Trophoblast cell (in vitro differentiated cells and primary cell): ENCODE measurements at regions not wholly inside any gene's neighbourhood (a gene's known extent, or its start where the extent isn't known, plus 50 kb on each side); places are given as distances from the start of the nearest gene placed in this dataset.

Experiments
- DNase-seq, 2 donors: peaks; one replicate each; pipeline ENCODE4 v3.0.0-alpha.2; 2016
- H2AFZ ChIP-seq: 2 replicates; pipeline ENCODE4 v1.6.1; 2013; ENCODE audit warnings: low read length, moderate library complexity, mild to moderate bottlenecking; ENCODE audit not compliant: insufficient read depth, poor library complexity
- H2AK5ac ChIP-seq: 2 replicates; pipeline ENCODE4 v1.6.1; 2013; ENCODE audit warnings: mild to moderate bottlenecking, low read length
- H2BK120ac ChIP-seq: 2 replicates; pipeline ENCODE4 v1.6.1; 2013; ENCODE audit warnings: low read length, mild to moderate bottlenecking, moderate library complexity; ENCODE audit not compliant: insufficient read depth, poor library complexity
- H2BK12ac ChIP-seq: 2 replicates; pipeline ENCODE4 v1.6.1; 2013; ENCODE audit warnings: mild to moderate bottlenecking, low read length, moderate library complexity
- H2BK5ac ChIP-seq: 2 replicates; pipeline ENCODE4 v1.6.1; 2013; ENCODE audit warnings: low read length, low read depth, moderate library complexity, mild to moderate bottlenecking; ENCODE audit not compliant: poor library complexity
- H3K14ac ChIP-seq: 2 replicates; pipeline ENCODE4 v1.6.1; 2013; ENCODE audit warnings: mild to moderate bottlenecking, low read length
- H3K18ac ChIP-seq: 2 replicates; pipeline ENCODE4 v1.6.1; 2013; ENCODE audit warnings: mild to moderate bottlenecking, low read length
- H3K23ac ChIP-seq: 2 replicates; pipeline ENCODE4 v1.6.1; 2013; ENCODE audit warnings: low read length
- H3K27ac ChIP-seq: 2 replicates; pipeline ENCODE4 v1.5.1; 2013; ENCODE audit warnings: low read depth, mild to moderate bottlenecking, inconsistent platforms, low read length, moderate library complexity
- H3K27me3 ChIP-seq: 2 replicates; pipeline ENCODE4 v1.6.1; 2013; ENCODE audit warnings: inconsistent platforms, mild to moderate bottlenecking, low read length, moderate library complexity; ENCODE audit not compliant: insufficient read depth
- H3K36me3 ChIP-seq, 2 experiments: 1 replicate in 1 of 2; 2 replicates in 1 of 2; pipeline ENCODE4 v1.6.1; 2013; ENCODE audit warnings: low read length in 2 of 2, mild to moderate bottlenecking in 2 of 2, moderate library complexity in 1 of 2; ENCODE audit not compliant: insufficient read depth in 2 of 2, control insufficient read depth in 1 of 2
- H3K4ac ChIP-seq: 2 replicates; pipeline ENCODE4 v1.6.1; 2013; ENCODE audit warnings: low read depth, mild to moderate bottlenecking, low read length, moderate library complexity
- H3K4me1 ChIP-seq, 2 experiments: 1 replicate in 1 of 2; 2 replicates in 1 of 2; pipeline ENCODE4 v1.6.1; 2013; ENCODE audit warnings: low read length in 2 of 2, mild to moderate bottlenecking in 2 of 2, moderate library complexity in 1 of 2; ENCODE audit not compliant: insufficient read depth in 2 of 2, control insufficient read depth in 1 of 2
- H3K4me2 ChIP-seq: 2 replicates; pipeline ENCODE4 v1.6.1; 2013; ENCODE audit warnings: inconsistent platforms, mild to moderate bottlenecking, low read length, moderate library complexity
- H3K4me3 ChIP-seq: 2 replicates; pipeline ENCODE4 v1.5.1; 2013; ENCODE audit warnings: mild to moderate bottlenecking, low read depth, low read length, inconsistent platforms
- H3K79me1 ChIP-seq: one replicate; pipeline ENCODE4 v1.6.1; 2013; ENCODE audit warnings: low read length
- H3K79me2 ChIP-seq: 2 replicates; pipeline ENCODE4 v1.6.1; 2013; ENCODE audit warnings: low read length, mild to moderate bottlenecking; ENCODE audit not compliant: control insufficient read depth, insufficient read depth, poor library complexity
- H3K9ac ChIP-seq: 2 replicates; pipeline ENCODE4 v1.6.1; 2013; ENCODE audit warnings: mild to moderate bottlenecking, low read length
- H3K9me3 ChIP-seq: 2 replicates; pipeline ENCODE4 v1.6.1; 2013; ENCODE audit warnings: low read depth, mild to moderate bottlenecking, control low read depth, inconsistent platforms, low read length; ENCODE audit not compliant: insufficient read depth
- H4K12ac ChIP-seq: 2 replicates; pipeline ENCODE4 v1.6.1; 2013; ENCODE audit warnings: low read depth, mild to moderate bottlenecking, low read length, moderate library complexity
- H4K8ac ChIP-seq: 2 replicates; pipeline ENCODE4 v1.6.1; 2013; ENCODE audit warnings: low read depth, mild to moderate bottlenecking, low read length, moderate library complexity
- H4K91ac ChIP-seq: one replicate; pipeline ENCODE4 v1.6.1; 2013; ENCODE audit warnings: low read depth, mild to moderate bottlenecking, low read length, moderate library complexity
- WGBS: extraction: QIAGEN DNeasy Blood & Tissue Kit; methylation state at CpG from one replicate; pipeline ENCODE4 v1.1.7; 2013; ENCODE audit warnings: missing lambda C conversion rate; ENCODE audit not compliant: insufficient read length, insufficient coverage; ENCODE audit errors: extremely low coverage; 5-methylcytosine and 5-hydroxymethylcytosine counted together

GRCh38 chr6:47159763-47160162, 117.6 kb upstream of the ADGRF1 start:
- Histone ChIP-seq H3K4me1 (no peaks in the 10 kb centered on the region), H4K8ac (no peak overlapping the region), H3K27me3 (no peaks in the 10 kb centered on the region), H3K9ac (no peak overlapping the region), H3K79me2 (no peaks in the 10 kb centered on the region), H4K12ac (no peak overlapping the region), H2BK5ac (no peak overlapping the region), H3K4me3 (no peak overlapping the region), H2AK5ac (no peak overlapping the region), H3K36me3 (no peaks in the 10 kb centered on the region), H3K27ac (no peak overlapping the region), H3K9me3 (no peaks in the 10 kb centered on the region), H4K91ac (no peak overlapping the region), H3K18ac (no peak overlapping the region), H3K4ac (no peak overlapping the region), H3K4me2 (no peak overlapping the region), H2BK12ac (no peak overlapping the region), H3K79me1 (peaks cover 5% of the 10 kb centered on the region), H3K23ac (no peak overlapping the region), H2AFZ (no peak overlapping the region), H3K14ac (no peak overlapping the region), H2BK120ac (no peak overlapping the region)
- DNase-seq, result no peak
- no CpG with 5 or more reads among the region's 5 CpGs for WGBS

- no peak overlapping the region for H3K27ac ChIP-seq
- H3K36me3 ChIP-seq, result no peaks in the 10 kb centered on the region
- H3K4ac ChIP-seq, result no peak overlapping the region
- no peak overlapping the region for H3K14ac ChIP-seq
- peaks cover 4% of the 10 kb centered on the region in 2 experiments for H3K4me1 ChIP-seq
- no peaks in the 10 kb centered on the region for H3K9me3 ChIP-seq
- no peaks in the 10 kb centered on the region for H3K79me2 ChIP-seq
- no CpG with 5 or more reads among the region's 2 CpGs for WGBS
- H4K91ac ChIP-seq, result no peak overlapping the region
- no peak overlapping the region for H2AK5ac ChIP-seq
- no peak overlapping the region for H3K23ac ChIP-seq
- no peak for DNase-seq
- H3K4me2 ChIP-seq, result no peak overlapping the region
- H2BK5ac ChIP-seq, result no peak overlapping the region
- no peak overlapping the region for H2BK12ac ChIP-seq
- no peak overlapping the region for H4K12ac ChIP-seq
- no peak overlapping the region for H3K4me3 ChIP-seq
- H2AFZ ChIP-seq, result no peak overlapping the region
- no peak overlapping the region for H2BK120ac ChIP-seq
- no peak overlapping the region for H3K18ac ChIP-seq
- H4K8ac ChIP-seq, result no peak overlapping the region
- no peaks in the 10 kb centered on the region for H3K27me3 ChIP-seq
- no peak overlapping the region for H3K9ac ChIP-seq
- peaks cover 11% of the 10 kb centered on the region for H3K79me1 ChIP-seq
Measured at GRCh38 chr6:47157653-47158219, 115.6 kb upstream of the ADGRF1 start.

- no peaks in the 10 kb centered on the region for H3K36me3 ChIP-seq
- no peak overlapping the region for H3K23ac ChIP-seq
- no peak overlapping the region for H3K4ac ChIP-seq
- H3K27me3 ChIP-seq, result no peaks in the 10 kb centered on the region
- DNase-seq, result no peak
- no peak overlapping the region for H3K4me2 ChIP-seq
- no peak overlapping the region for H4K8ac ChIP-seq
- WGBS, result no CpG with 5 or more reads among the region's 1 CpG
- H3K27ac ChIP-seq, result no peak overlapping the region
- no peak overlapping the region for H4K12ac ChIP-seq
- H3K4me3 ChIP-seq, result no peak overlapping the region
- no peak overlapping the region for H4K91ac ChIP-seq
- H3K79me2 ChIP-seq, result no peaks in the 10 kb centered on the region
- no peak overlapping the region for H2BK5ac ChIP-seq
- no peaks in the 10 kb centered on the region for H3K9me3 ChIP-seq
- no peak overlapping the region for H3K18ac ChIP-seq
- no peak overlapping the region for H2AFZ ChIP-seq
- H3K4me1 ChIP-seq, result peaks cover 6% of the 10 kb centered on the region in 2 experiments
- H2AK5ac ChIP-seq, result no peak overlapping the region
- H3K14ac ChIP-seq, result no peak overlapping the region
- H2BK120ac ChIP-seq, result no peak overlapping the region
- no peak overlapping the region for H3K9ac ChIP-seq
- H2BK12ac ChIP-seq, result peak overlapping the region; percentile 80
- peaks cover 13% of the 10 kb centered on the region for H3K79me1 ChIP-seq
Measured at GRCh38 chr6:47157063-47157462, 114.9 kb upstream of the ADGRF1 start.

- H3K4ac ChIP-seq, result no peak overlapping the region
- no peak overlapping the region for H3K4me3 ChIP-seq
- H4K91ac ChIP-seq, result no peak overlapping the region
- DNase-seq, result no peak
- H3K79me2 ChIP-seq, result no peaks in the 10 kb centered on the region
- no peak overlapping the region for H2AFZ ChIP-seq
- no peak overlapping the region for H3K9ac ChIP-seq
- peaks cover 6 to 12% of the 10 kb centered on the region in 2 experiments for H3K4me1 ChIP-seq
- no peak overlapping the region for H2BK5ac ChIP-seq
- no peak overlapping the region for H3K18ac ChIP-seq
- peak overlapping the region; percentile 84 for H2BK12ac ChIP-seq
- WGBS, result no CpG with 5 or more reads among the region's 4 CpGs
- no peak overlapping the region for H4K8ac ChIP-seq
- no peaks in the 10 kb centered on the region for H3K36me3 ChIP-seq
- no peak overlapping the region for H4K12ac ChIP-seq
- H3K27me3 ChIP-seq, result no peaks in the 10 kb centered on the region
- no peak overlapping the region for H3K4me2 ChIP-seq
- peaks cover 19% of the 10 kb centered on the region for H3K79me1 ChIP-seq
- H3K14ac ChIP-seq, result peak overlapping the region; percentile 54
- H3K27ac ChIP-seq, result no peak overlapping the region
- H3K23ac ChIP-seq, result no peak overlapping the region
- peak overlapping the region; percentile 53 for H2AK5ac ChIP-seq
- no peaks in the 10 kb centered on the region for H3K9me3 ChIP-seq
- H2BK120ac ChIP-seq, result peak overlapping the region; percentile 52
Measured at GRCh38 chr6:47156196-47156595, 114.1 kb upstream of the ADGRF1 start.
